Kidney (tissue), 13 donors: ENCODE measurements at regions not wholly inside any gene's neighbourhood (a gene's known extent, or its start where the extent isn't known, plus 50 kb on each side); places are given as distances from the start of the nearest gene placed in this dataset.

Source experiments
- DNase-seq, 5 donors: peaks; one replicate each; pipeline ENCODE4 v3.0.0-alpha.2; 2013 to 2020
- FAIRE-seq: peaks from 2 replicates; lab custom pipeline; 2012; peaks lifted over from hg19 to GRCh38; lab: Jason Lieb, UNC
- H3K27ac ChIP-seq, 2 donors: one replicate each; pipeline ENCODE4 v1.7.0; 2013; ENCODE audit warnings: low read depth in 2 of 2, low read length in 2 of 2, inconsistent platforms in 1 of 2
- H3K27me3 ChIP-seq: one replicate; pipeline ENCODE4 v1.7.1; 2013; ENCODE audit warnings: low read length, inconsistent platforms; ENCODE audit not compliant: control insufficient read depth, insufficient read depth
- H3K36me3 ChIP-seq, 3 donors: one replicate each; pipeline versions ENCODE4 v1.7.0 to v1.7.1; 2013; ENCODE audit warnings: low read length in 3 of 3, control low read depth in 1 of 3, inconsistent platforms in 1 of 3; ENCODE audit not compliant: insufficient read depth in 3 of 3, control insufficient read depth in 2 of 3
- H3K4me1 ChIP-seq, 3 donors: one replicate each; pipeline versions ENCODE4 v1.7.0 to v1.7.1; 2013; ENCODE audit warnings: low read length in 3 of 3, inconsistent platforms in 1 of 3, low read depth in 1 of 3; ENCODE audit not compliant: control insufficient read depth in 2 of 3, insufficient read depth in 2 of 3
- H3K4me3 ChIP-seq, 3 donors: one replicate each; pipeline versions ENCODE4 v1.7.0 to v1.8.1; 2013; ENCODE audit warnings: low read length in 3 of 3, control low read depth in 1 of 3, inconsistent platforms in 1 of 3
- H3K9ac ChIP-seq, 3 donors: one replicate each; pipeline versions ENCODE4 v1.7.0 to v1.7.1; 2013; ENCODE audit warnings: low read length in 3 of 3, control low read depth in 1 of 3, inconsistent platforms in 1 of 3
- H3K9me3 ChIP-seq, 3 donors: one replicate each; pipeline versions ENCODE4 v1.7.0 to v1.7.1; 2013; ENCODE audit warnings: low read length in 3 of 3, control low read depth in 1 of 3, inconsistent platforms in 1 of 3; ENCODE audit not compliant: control insufficient read depth in 2 of 3, insufficient read depth in 1 of 3
- CTCF ChIP-seq: IDR thresholded peaks from 3 replicates; pipeline ENCODE4 v1.5.1; 2012; ENCODE audit warnings: mild to moderate bottlenecking, moderate library complexity, borderline replicate concordance; ENCODE audit not compliant: insufficient read depth; ENCODE audit errors: extremely low read depth
- intact Hi-C: fragments of 100-400 bp; cut with DNase I; formaldehyde crosslinking; loops from one replicate; pipeline ENCODE4 v1.11.1; 2022
- donor health status: control.
- donor health status: control.
- donor health status: control.
- donor health status: control.
- donor health status: control.
- donor health status: DM: yes; HTN: yes; CAD: no.
- donor health status: Normal renal cell carcinoma (clear cell type).

GRCh38 chrX:140342410-140342809 is 162.5 kb downstream of the SOX3 start:
- Histone ChIP-seq H3K9ac (no peak overlapping the region), H3K27ac (no peak overlapping the region), H3K36me3 (no peaks in the 10 kb centered on the region), H3K4me3 (no peak overlapping the region), H3K9me3 (no peaks in the 10 kb centered on the region), H3K27me3 (no peaks in the 10 kb centered on the region), H3K4me1 (no peaks in the 10 kb centered on the region)
- TF ChIP-seq CTCF: no peak
- intact Hi-C loops: no loop called here
- FAIRE-seq: no peak
- no peak for DNase-seq

- H3K27me3 ChIP-seq: no peaks in the 10 kb centered on the region
- H3K9ac ChIP-seq: no peak overlapping the region
- H3K4me3 ChIP-seq: no peak overlapping the region
- FAIRE-seq (no peak), DNase-seq (no peak)
- no peaks in the 10 kb centered on the region for H3K9me3 ChIP-seq
- no peak for TF ChIP-seq CTCF
- H3K4me1 ChIP-seq: no peaks in the 10 kb centered on the region
- H3K27ac ChIP-seq: no peak overlapping the region
- intact Hi-C loops: no loop called here
- H3K36me3 ChIP-seq: no peaks in the 10 kb centered on the region
Measured at GRCh38 chrX:140337263-140337662, 167.6 kb downstream of the SOX3 start.

GRCh38 chrX:140318296-140318695 is 186.6 kb downstream of the SOX3 start:
- TF ChIP-seq CTCF: no peak
- H3K27ac ChIP-seq: no peak overlapping the region
- no peaks in the 10 kb centered on the region for H3K9me3 ChIP-seq
- DNase-seq (no peak), FAIRE-seq (no peak)
- H3K4me3 ChIP-seq: no peak overlapping the region
- H3K4me1 ChIP-seq: no peaks in the 10 kb centered on the region
- intact Hi-C loops: no loop called here
- no peaks in the 10 kb centered on the region for H3K36me3 ChIP-seq
- H3K9ac ChIP-seq: no peak overlapping the region
- no peaks in the 10 kb centered on the region for H3K27me3 ChIP-seq

GRCh38 chrX:140317462-140317861 is 187.4 kb downstream of the SOX3 start:
- TF ChIP-seq CTCF: no peak
- Histone ChIP-seq H3K4me3 (no peak overlapping the region), H3K9ac (no peak overlapping the region), H3K4me1 (no peaks in the 10 kb centered on the region), H3K36me3 (no peaks in the 10 kb centered on the region), H3K9me3 (no peaks in the 10 kb centered on the region), H3K27me3 (no peaks in the 10 kb centered on the region), H3K27ac (no peak overlapping the region)
- intact Hi-C loops: no loop called here
- DNase-seq: no peak
- no peak for FAIRE-seq
